OCI-LY1 (cell line): ENCODE measurements at regions not wholly inside any gene's neighbourhood (a gene's known extent, or its start where the extent isn't known, plus 50 kb on each side); places are given as distances from the start of the nearest gene placed in this dataset.

Experiments used
- H2AFZ ChIP-seq: fragments of 200-600 bp; sonication (generic), shearing (Covaris generic); 2 replicates; pipeline ENCODE4 v1.6.0; 2014; ENCODE audit warnings: antibody characterized with exemption, mild to moderate bottlenecking, low read length
- H3F3A ChIP-seq: fragments of 200-600 bp; sonication (generic), shearing (Covaris generic); 2 replicates; pipeline ENCODE4 v1.6.0; 2014; ENCODE audit warnings: mild to moderate bottlenecking, antibody characterized with exemption, low read length, moderate library complexity; ENCODE audit not compliant: insufficient read depth
- H3K27ac ChIP-seq: fragments of 200-600 bp; sonication (generic); 2 replicates; pipeline ENCODE4 v1.5.1; 2014; ENCODE audit warnings: low read length, mixed run types, mild to moderate bottlenecking, low read depth; ENCODE audit not compliant: poor library complexity, severe bottlenecking
- H3K27me3 ChIP-seq: fragments of 200-600 bp; sonication (generic); 2 replicates; pipeline ENCODE4 v1.6.0; 2014; ENCODE audit warnings: antibody characterized with exemption, mild to moderate bottlenecking, low read length, moderate library complexity; ENCODE audit not compliant: insufficient read depth
- H3K36me3 ChIP-seq: fragments of 200-600 bp; sonication (generic); 2 replicates; pipeline ENCODE4 v1.6.1; 2014; ENCODE audit warnings: mild to moderate bottlenecking, antibody characterized with exemption, low read length, moderate library complexity, mixed read lengths; ENCODE audit not compliant: insufficient read depth
- H3K4me1 ChIP-seq: fragments of 200-600 bp; sonication (generic); 2 replicates; pipeline ENCODE4 v1.5.1; 2014; ENCODE audit warnings: mild to moderate bottlenecking, low read length, moderate library complexity; ENCODE audit not compliant: insufficient read depth, severe bottlenecking
- H3K4me2 ChIP-seq: fragments of 200-600 bp; sonication (generic), shearing (Covaris generic); 2 replicates; pipeline ENCODE4 v1.6.1; 2014; ENCODE audit warnings: low read length
- H3K4me3 ChIP-seq: fragments of 200-600 bp; sonication (generic); 2 replicates; pipeline ENCODE4 v1.5.1; 2014; ENCODE audit warnings: low read length, low read depth, mild to moderate bottlenecking, mixed read lengths; ENCODE audit not compliant: poor library complexity, severe bottlenecking
- H3K79me2 ChIP-seq: fragments of 200-600 bp; shearing (Covaris generic); 2 replicates; pipeline ENCODE4 v1.6.1; 2016; ENCODE audit warnings: mixed run types, low read length, mixed read lengths; ENCODE audit not compliant: insufficient read depth
- H3K9ac ChIP-seq: fragments of 200-600 bp; sonication (generic), shearing (Covaris generic); 2 replicates; pipeline ENCODE4 v1.6.1; 2014; ENCODE audit warnings: mild to moderate bottlenecking, low read length, mixed read lengths
- H3K9me2 ChIP-seq: fragments of 200-600 bp; sonication (generic), shearing (Covaris generic); 2 replicates; pipeline ENCODE4 v1.6.1; 2014; ENCODE audit warnings: low read depth, mild to moderate bottlenecking, low read length, mixed read lengths
- H3K9me3 ChIP-seq: fragments of 200-600 bp; shearing (Covaris generic); 2 replicates; pipeline ENCODE4 v1.6.1; 2014; ENCODE audit warnings: low read length, mixed read lengths
- H4K20me1 ChIP-seq: fragments of 200-600 bp; sonication (generic), shearing (Covaris generic); 2 replicates; pipeline ENCODE4 v1.6.0; 2016; ENCODE audit warnings: mild to moderate bottlenecking, low read length; ENCODE audit not compliant: insufficient read depth
- EZH2 ChIP-seq: fragments of 200-600 bp; sonication (generic), shearing (Covaris generic); IDR thresholded peaks from 2 replicates; pipeline ENCODE4 v1.8.0; 2017; ENCODE audit warnings: borderline replicate concordance, mixed run types, mild to moderate bottlenecking, antibody characterized with exemption, low read length, moderate library complexity, mixed read lengths
- TF ChIP-seq, protein P1 (sequence below): fragments of 200-600 bp; sonication (generic), shearing (Covaris generic); IDR thresholded peaks from 2 replicates; pipeline ENCODE4 v1.5.1; 2017; ENCODE audit warnings: mild to moderate bottlenecking, antibody characterized with exemption, low read length, moderate library complexity, mixed read lengths

- Histone ChIP-seq H3K9ac (no peak overlapping the region), H3K79me2 (no peaks in the 10 kb centered on the region), H3K4me1 (no peaks in the 10 kb centered on the region), H3K36me3 (no peaks in the 10 kb centered on the region), H3K9me3 (no peaks in the 10 kb centered on the region), H3K27ac (no peak overlapping the region), H2AFZ (no peak overlapping the region), H3K4me2 (no peak overlapping the region), H3K27me3 (no peaks in the 10 kb centered on the region), H3K9me2 (no peaks in the 10 kb centered on the region), H3K4me3 (no peak overlapping the region), H3F3A (no peaks in the 10 kb centered on the region), H4K20me1 (no peaks in the 10 kb centered on the region)
- TF ChIP-seq EZH2: no peak
- TF ChIP-seq, protein P1, sequence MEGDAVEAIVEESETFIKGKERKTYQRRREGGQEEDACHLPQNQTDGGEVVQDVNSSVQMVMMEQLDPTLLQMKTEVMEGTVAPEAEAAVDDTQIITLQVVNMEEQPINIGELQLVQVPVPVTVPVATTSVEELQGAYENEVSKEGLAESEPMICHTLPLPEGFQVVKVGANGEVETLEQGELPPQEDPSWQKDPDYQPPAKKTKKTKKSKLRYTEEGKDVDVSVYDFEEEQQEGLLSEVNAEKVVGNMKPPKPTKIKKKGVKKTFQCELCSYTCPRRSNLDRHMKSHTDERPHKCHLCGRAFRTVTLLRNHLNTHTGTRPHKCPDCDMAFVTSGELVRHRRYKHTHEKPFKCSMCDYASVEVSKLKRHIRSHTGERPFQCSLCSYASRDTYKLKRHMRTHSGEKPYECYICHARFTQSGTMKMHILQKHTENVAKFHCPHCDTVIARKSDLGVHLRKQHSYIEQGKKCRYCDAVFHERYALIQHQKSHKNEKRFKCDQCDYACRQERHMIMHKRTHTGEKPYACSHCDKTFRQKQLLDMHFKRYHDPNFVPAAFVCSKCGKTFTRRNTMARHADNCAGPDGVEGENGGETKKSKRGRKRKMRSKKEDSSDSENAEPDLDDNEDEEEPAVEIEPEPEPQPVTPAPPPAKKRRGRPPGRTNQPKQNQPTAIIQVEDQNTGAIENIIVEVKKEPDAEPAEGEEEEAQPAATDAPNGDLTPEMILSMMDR: no peak
Observed at GRCh38 chr6:82025271-82025670, 222.3 kb downstream of the IBTK start.

DNA sequence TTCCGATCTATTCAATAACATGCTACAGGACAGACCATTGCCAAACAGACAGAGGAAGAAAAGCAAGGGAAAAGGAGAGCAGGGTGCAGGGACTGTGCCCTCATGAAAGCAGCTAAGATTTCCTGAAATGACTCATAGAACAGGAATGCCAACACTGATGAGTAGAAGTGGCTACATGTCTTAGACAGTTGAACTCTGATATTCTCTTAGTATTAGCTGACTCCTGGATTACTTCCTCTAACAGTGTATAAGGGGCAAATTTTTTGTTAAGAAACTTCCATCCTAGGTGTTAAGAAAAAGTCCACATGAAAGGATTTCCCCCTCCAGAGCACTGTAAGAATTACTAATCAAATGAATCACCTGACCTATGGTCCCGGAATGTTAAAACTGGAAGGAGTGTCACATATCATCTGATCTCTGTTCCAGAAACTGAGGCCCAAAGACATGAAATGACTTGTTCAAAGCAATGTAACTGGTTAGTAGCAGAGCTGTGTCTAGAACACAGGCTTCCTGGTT is 224.9 kb downstream of the IBTK start:
- no peaks in the 10 kb centered on the region for H3K36me3 ChIP-seq
- H3F3A ChIP-seq: no peaks in the 10 kb centered on the region
- H3K4me1 ChIP-seq: no peaks in the 10 kb centered on the region
- no peaks in the 10 kb centered on the region for H3K9me2 ChIP-seq
- no peak overlapping the region for H3K27ac ChIP-seq
- no peaks in the 10 kb centered on the region for H3K79me2 ChIP-seq
- H3K27me3 ChIP-seq: no peaks in the 10 kb centered on the region
- H3K4me3 ChIP-seq: no peak overlapping the region
- H3K9me3 ChIP-seq: no peaks in the 10 kb centered on the region
- no peaks in the 10 kb centered on the region for H4K20me1 ChIP-seq
- no peak for TF ChIP-seq EZH2
- TF ChIP-seq, protein P1: no peak
- no peak overlapping the region for H2AFZ ChIP-seq
- no peak overlapping the region for H3K4me2 ChIP-seq
- H3K9ac ChIP-seq: no peak overlapping the region

DNA sequence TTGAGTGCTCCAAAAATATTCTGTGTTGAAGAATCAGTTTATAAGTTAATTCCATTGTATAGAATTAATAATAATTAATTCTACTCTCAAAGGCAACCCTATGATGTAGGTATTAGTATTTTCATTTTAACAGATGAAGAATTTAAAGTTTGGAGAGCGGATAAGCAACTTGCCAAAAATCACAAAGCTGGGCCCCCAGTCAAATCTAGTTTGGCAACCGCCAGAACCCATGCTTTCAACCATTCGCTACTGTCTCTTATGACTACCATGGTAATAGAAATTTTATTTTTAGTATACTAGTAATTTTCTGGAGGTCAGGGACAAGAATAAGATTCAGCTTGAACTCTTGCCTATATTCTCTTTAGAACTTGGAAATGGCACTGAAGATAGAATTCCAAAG is 229.8 kb downstream of the IBTK start:
- Histone ChIP-seq H4K20me1 (no peaks in the 10 kb centered on the region), H3K27me3 (no peaks in the 10 kb centered on the region), H2AFZ (no peak overlapping the region), H3K9me2 (no peaks in the 10 kb centered on the region), H3K9me3 (no peaks in the 10 kb centered on the region), H3F3A (no peaks in the 10 kb centered on the region), H3K9ac (no peak overlapping the region), H3K4me1 (no peaks in the 10 kb centered on the region), H3K36me3 (no peaks in the 10 kb centered on the region), H3K4me3 (no peak overlapping the region), H3K4me2 (no peak overlapping the region), H3K79me2 (no peaks in the 10 kb centered on the region), H3K27ac (no peak overlapping the region)
- TF ChIP-seq, protein P1: no peak
- TF ChIP-seq EZH2: no peak
